NB4 (cell line): ENCODE measurements at regions not wholly inside any gene's neighbourhood (a gene's known extent, or its start where the extent isn't known, plus 50 kb on each side); places are given as distances from the start of the nearest gene placed in this dataset.

Experiments
- MYC ChIP-seq: IDR thresholded peaks from 2 replicates; pipeline ENCODE4 v1.6.1; 2011; ENCODE audit warnings: low read depth, low read length
- POLR2A ChIP-seq: IDR thresholded peaks from 2 replicates; pipeline ENCODE4 v1.6.1; 2011; ENCODE audit warnings: mild to moderate bottlenecking; ENCODE audit not compliant: insufficient read length; ENCODE audit errors: extremely low read depth
- TF ChIP-seq, protein P1 (sequence below): IDR thresholded peaks from one replicate; pipeline ENCODE4 v1.5.1; 2012; ENCODE audit warnings: low read depth, low read length
- TF ChIP-seq, protein P2 (sequence below): IDR thresholded peaks from 2 replicates; pipeline ENCODE4 v1.6.1; 2011; ENCODE audit warnings: low read depth, low read length

DNA sequence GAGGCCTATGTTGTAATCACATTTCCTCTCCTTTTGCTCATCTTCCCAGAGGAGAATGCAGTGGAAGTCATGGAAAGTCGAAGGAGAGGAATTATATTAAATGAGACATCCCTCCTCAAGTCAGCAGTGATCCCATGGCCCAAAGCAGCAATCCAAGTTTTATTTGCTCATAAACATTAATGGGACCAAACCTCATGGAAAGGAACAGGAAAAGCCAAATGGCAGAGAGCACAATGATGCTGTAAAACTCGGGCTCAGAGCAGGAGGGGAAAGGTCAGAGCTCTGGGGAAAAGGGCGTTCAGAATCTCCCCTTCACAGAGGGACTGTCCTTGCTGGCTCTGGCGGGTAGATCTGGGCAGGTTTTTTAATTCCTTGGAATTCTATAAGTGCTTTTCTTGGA lies 175.8 kb downstream of the C5orf15 start:
- TF ChIP-seq MYC (no peak), POLR2A (no peak)
- TF ChIP-seq, protein P1, sequence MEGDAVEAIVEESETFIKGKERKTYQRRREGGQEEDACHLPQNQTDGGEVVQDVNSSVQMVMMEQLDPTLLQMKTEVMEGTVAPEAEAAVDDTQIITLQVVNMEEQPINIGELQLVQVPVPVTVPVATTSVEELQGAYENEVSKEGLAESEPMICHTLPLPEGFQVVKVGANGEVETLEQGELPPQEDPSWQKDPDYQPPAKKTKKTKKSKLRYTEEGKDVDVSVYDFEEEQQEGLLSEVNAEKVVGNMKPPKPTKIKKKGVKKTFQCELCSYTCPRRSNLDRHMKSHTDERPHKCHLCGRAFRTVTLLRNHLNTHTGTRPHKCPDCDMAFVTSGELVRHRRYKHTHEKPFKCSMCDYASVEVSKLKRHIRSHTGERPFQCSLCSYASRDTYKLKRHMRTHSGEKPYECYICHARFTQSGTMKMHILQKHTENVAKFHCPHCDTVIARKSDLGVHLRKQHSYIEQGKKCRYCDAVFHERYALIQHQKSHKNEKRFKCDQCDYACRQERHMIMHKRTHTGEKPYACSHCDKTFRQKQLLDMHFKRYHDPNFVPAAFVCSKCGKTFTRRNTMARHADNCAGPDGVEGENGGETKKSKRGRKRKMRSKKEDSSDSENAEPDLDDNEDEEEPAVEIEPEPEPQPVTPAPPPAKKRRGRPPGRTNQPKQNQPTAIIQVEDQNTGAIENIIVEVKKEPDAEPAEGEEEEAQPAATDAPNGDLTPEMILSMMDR = no peak
- TF ChIP-seq, protein P2, sequence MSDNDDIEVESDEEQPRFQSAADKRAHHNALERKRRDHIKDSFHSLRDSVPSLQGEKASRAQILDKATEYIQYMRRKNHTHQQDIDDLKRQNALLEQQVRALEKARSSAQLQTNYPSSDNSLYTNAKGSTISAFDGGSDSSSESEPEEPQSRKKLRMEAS = no peak
